Transverse colon (tissue), 4 donors: ENCODE measurements at regions not wholly inside any gene's neighbourhood (a gene's known extent, or its start where the extent isn't known, plus 50 kb on each side); places are given as distances from the start of the nearest gene placed in this dataset.

ENCODE experiments used
- EP300 ChIP-seq: sonication (generic); formaldehyde crosslinking; IDR thresholded peaks from one replicate; pipeline ENCODE4 v1.6.1; 2017; ENCODE audit warnings: antibody characterized with exemption, low read depth
- POLR2A ChIP-seq: fragments of 450-650 bp; IDR thresholded peaks from one replicate; pipeline ENCODE4 v1.6.1; 2016; ENCODE audit warnings: antibody characterized with exemption, mild to moderate bottlenecking, moderate library complexity
- POLR2AphosphoS5 ChIP-seq, 3 donors: sonication (generic); formaldehyde crosslinking; IDR thresholded peaks; one replicate each; pipeline ENCODE4 v1.6.1; 2016; ENCODE audit warnings: antibody characterized with exemption in 3 of 3
- TF ChIP-seq, protein P1 (sequence below), 5 experiments: fragments of 200-600 bp in 3 of 5; fragments of 450-650 bp in 2 of 5; sonication (generic) in 3 of 5; IDR thresholded peaks; 1 replicate in 2 of 5; 2 replicates in 3 of 5; pipeline ENCODE4 v1.5.1; 2016 to 2017; ENCODE audit warnings: antibody characterized with exemption in 5 of 5, inconsistent platforms in 3 of 5, mild to moderate bottlenecking in 2 of 5, moderate library complexity in 1 of 5

DNA sequence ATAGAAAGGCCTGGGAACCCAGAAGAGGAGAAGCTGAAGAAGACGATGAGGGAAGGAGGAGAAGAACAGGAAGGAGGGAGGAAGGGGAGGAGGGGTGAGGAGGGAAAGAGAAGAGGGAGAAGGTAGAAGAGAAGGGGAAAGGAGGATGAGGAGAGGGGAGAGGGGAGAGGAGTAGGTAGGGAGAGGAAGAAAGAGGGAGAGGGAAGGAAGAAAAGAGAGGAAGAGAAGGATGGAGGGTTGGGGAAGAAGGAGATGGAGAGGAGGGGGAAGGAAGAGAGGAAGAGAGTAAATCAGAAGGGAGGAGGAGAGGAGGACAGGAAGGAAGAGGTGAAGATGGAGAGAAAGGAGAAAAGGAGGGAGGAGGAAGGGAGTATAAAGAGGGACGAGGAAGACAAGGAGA lies 109.6 kb upstream of the IRX6 start:
- TF ChIP-seq, protein P1, sequence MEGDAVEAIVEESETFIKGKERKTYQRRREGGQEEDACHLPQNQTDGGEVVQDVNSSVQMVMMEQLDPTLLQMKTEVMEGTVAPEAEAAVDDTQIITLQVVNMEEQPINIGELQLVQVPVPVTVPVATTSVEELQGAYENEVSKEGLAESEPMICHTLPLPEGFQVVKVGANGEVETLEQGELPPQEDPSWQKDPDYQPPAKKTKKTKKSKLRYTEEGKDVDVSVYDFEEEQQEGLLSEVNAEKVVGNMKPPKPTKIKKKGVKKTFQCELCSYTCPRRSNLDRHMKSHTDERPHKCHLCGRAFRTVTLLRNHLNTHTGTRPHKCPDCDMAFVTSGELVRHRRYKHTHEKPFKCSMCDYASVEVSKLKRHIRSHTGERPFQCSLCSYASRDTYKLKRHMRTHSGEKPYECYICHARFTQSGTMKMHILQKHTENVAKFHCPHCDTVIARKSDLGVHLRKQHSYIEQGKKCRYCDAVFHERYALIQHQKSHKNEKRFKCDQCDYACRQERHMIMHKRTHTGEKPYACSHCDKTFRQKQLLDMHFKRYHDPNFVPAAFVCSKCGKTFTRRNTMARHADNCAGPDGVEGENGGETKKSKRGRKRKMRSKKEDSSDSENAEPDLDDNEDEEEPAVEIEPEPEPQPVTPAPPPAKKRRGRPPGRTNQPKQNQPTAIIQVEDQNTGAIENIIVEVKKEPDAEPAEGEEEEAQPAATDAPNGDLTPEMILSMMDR (IDR thresholded peaks at IDR 0.05) = no peak
- no peak for TF ChIP-seq POLR2A
- no peak for TF ChIP-seq POLR2AphosphoS5 (IDR thresholded peaks at IDR 0.05)
- TF ChIP-seq EP300 = no peak
